ENCODE measurements at regions not wholly inside any gene's neighbourhood (a gene's known extent, or its start where the extent isn't known, plus 50 kb on each side); places are given as distances from the start of the nearest gene placed in this dataset.
A peak's percentile ranks its signal among the peaks of the same experiment; 100 is the strongest.

DNA sequence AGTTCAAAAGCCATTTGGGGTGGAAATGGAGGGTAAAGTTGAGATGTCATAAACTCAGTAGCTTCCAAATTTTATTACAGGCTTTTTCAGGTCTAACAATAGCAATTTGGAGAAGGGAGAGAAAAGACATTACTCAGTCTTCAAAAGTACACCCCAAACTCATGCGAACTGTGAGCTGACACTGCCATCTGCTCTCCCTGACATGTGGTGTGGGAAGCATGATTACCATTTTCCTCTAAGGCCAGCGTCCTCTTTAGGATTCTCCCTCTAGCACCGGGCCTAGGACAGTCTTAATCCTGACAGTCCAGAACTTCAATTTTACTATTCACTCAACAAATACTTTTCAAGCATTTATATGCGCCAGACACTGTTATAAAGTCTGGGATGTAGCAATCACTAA is 536.0 kb upstream of the JARID2 start:
- DNase-seq = peak; percentile 56 to 59 (median 56)

DNA sequence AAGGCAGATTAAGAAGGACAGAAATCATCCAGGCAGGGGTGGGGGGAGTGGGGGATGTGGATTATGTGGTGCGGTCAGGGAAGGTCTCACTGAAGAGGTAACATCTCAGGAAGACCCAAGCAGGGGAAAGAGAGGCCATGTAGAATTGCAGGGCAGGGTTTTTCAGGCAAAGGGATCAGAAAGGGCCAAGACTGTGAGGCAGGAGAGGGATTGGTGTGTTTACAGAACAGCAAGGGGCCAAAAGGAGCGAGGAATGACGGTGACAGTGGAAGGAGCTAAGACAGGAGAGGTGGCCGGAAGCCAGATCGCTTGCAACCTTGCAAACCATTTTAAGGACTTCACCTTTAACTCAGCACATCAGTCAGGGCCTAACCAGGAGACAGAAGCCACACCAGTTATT is 535.4 kb upstream of the JARID2 start:
- no peak for DNase-seq

DNA sequence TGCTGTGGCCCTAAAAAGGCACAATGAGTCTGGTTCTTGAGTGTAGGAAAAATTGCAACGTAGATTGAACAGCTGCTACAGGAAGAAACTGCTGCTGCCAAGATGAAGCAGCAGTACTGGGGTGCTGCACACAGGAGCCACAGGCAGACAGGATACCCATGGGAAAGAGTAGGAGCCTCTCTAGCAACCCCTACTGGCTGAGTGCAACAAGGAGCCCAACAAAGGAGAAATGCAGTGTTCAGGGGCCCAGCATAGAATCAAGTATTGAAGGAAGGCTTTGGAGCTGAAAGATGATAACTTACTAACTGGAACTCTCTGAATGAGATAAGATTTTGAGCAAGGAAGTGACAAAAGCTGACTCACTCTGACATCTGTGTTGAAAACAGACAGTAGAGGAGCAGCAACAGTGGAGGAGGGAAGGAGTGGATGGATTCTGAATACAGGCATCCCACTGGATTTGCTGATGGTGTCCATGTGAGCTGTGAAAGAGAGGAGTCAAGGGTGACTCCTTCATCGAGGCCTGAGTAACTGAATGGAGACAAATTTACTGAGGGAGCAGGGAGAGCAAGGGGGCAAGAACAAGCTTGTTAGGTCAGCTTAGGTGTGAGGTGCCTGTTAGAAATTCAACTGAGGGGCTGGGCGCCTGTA is 534.7 kb upstream of the JARID2 start:
- DNase-seq = peak; percentile 87 to 93 (median 88)

DNA sequence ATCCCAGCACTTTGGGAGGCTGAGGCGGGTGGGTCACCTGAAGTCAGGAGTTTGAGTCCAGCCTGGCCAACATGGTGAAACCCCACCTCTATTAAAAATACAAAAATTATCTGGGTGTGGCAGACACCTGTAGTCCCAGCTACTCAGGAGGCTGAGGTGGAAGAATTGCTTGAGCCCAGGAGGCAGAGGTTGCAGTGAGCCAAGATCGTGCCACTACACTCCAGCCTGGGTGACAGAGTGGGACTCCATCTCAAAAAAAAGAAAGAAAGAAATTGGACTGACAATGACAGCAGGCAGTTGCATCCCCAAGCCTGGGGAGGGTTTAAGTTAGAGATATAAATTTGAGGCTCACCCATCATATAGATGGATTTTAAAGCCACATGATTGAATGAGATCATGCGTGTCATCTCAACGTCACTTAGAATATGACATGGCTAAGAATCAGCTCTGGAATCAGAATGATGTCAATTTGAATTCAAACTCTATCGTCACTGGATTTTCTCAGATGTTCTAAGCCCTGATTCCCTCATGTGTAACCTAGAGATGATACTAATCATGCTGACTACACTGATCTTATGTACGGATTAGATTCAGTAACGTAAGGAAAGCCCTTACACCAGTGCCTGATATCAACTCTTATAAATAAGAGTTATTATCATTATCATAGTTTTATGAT is 534.0 kb upstream of the JARID2 start:
- DNase-seq = peak in 2 of 3 donors; percentile 78 to 86

DNA sequence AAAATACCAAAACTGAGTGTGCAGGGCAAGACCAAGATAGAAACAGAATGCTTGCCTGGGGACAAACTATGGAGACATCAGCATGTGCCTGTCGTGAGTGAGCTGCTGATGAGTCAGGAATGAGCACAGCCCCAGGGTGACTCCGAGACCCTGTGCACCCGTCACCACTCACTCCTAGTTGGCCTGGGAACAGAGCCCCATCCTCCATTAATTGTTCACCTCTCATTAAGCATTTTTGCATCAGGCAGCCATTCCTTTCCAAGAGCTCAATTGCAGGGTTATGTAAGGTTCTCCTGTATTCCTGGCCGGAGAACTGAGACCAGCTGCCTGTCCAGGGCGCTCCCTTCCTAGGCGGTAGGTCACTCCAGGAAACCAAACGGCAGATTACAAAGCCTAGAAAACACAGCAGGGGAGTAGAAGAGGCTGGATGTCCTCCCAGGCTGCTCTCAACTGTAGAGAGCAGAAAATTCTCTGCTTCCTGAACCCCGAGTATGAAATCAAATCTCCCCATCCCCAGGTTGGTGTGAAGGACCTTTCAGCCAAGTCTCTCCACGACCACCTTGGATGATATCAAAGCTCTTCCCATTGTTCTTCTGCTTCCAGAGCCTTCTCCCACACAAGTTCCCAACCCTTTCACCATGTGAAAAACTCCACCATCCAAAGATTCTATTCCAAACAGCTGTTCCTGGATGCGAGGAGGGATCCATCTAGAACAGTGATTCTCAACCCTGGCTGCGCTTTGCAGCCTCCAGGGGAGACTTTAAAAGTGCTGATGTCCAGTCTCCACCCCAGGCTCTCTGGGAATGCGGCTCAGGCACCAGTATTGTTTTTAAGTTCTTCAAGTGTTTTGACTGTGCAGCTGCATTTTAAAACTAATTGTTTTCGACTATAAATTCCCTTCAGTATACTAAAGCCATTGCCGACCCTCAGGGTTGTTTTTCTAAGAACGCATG is 532.6 kb upstream of the JARID2 start:
- DNase-seq = peak; percentile 90 to 96 (median 93)

DNA sequence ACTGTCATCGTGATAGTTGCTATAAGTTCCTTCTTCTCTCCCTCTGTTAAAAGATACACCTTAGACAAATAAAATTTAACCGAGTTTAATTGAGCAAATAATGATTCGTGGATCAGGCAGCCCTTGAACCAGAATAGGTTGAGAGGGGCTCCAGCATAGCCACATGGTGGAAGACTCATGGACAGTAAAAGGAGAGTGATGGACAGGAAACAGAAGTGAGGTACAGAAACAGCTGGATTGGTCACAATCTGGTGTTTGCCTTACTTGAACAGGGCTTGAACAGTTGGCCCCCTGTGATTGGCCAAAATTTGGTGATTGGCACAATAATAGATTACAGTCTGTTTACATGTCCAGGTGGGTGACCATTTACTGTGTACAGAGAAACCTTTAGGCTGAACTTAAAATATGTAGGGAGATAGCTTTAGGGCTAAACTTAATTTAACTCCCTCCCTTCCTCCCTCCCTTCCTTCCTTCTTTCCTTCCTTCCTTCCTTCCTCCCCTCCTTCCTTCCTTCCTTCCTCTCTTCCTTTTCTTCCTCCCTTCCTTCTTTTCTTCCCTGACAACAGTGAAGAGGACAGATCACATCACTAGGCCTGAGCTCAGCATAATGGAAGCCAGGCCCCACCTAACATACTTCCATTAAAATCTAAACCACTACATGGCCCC is 531.8 kb upstream of the JARID2 start:
- DNase-seq = no peak

DNA sequence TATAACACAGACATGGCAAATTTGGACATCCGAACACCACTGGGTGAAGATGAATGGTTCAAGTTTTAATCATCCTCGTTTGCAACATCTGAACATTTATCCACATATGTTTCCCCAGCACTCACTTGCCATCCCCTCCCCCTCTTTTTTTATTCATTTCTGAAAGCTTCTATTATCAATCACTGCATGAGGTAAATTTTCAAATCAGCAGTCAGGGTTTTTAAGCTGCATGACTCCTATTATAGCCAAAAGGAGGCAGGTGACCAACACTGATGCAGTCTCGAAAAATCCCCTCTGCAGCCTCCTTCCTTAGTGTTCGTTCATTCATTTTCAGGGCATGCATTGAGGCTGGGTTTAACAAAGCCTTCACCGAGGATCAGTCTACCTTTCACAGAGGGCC is 530.8 kb upstream of the JARID2 start:
- DNase-seq = no peak

DNA sequence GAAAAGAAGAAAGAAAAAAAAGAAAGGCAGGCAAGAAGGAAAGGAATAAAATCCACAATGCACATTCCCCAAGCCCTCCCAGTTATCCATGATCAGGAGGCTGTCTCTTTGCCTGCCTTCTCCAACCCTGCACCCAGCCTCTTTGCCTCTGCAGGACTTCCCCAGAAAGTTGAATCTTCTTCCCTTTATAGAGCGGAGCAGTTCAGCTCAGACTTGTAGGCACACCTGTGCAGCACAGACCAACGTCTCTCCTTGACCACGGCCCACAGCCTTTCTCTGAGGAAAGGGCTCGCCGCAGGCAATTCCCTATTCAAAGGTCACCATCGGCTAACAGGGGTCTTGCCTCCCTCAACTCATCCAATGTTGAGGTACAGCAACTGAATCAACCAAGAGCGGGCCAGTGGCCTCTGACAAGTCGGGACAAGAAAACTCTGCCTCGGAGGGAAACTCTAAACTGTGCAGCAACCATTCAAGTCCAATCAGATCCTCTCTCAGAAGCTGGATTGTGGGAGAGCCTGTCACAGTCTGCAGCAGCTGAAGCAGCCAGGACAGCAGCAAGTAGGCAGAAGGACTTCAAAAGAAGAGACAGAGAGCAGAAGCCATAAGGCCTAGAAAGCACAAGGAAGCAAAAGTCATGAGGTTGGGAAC is 529.2 kb upstream of the JARID2 start:
- DNase-seq = no peak

DNA sequence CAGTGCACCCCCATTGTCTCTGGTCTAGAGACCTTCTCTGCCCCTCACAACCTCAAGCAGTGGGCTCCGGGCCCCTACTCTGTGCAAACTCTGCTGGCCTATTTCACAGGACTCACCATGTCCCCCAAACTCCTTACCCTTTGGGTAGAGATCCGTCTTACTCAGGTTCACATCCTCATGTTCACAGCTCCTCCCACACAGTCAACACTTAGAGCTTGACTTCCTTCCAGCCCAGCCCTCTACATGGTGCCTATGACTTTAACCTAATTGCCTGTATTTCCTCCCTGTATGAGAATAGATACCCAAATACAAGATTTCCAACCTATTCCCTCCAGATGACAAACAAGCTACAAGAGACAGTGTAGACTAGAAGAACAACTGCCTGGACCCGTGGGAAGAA is 528.6 kb upstream of the JARID2 start:
- peak; percentile 58 to 66 (median 63) for DNase-seq

DNA sequence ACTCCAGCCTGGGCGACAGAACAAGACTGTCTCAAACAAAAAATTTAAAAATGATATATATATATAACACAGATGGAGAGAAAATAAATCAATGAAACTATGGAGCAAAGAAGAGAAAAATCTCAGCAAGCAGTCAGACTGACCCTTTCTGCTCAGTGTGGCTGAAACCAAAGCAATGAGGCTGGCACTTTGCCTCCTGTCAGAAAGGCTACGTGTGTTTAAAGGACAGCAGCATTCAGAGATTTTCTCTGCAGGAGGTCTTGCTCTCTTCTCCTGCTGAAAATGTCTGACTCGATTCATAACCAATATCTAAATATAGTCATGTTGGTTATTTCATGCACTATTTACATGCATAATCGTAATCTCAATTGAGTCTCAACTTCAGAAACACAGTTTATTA is 527.0 kb upstream of the JARID2 start:
- no peak for DNase-seq

DNA sequence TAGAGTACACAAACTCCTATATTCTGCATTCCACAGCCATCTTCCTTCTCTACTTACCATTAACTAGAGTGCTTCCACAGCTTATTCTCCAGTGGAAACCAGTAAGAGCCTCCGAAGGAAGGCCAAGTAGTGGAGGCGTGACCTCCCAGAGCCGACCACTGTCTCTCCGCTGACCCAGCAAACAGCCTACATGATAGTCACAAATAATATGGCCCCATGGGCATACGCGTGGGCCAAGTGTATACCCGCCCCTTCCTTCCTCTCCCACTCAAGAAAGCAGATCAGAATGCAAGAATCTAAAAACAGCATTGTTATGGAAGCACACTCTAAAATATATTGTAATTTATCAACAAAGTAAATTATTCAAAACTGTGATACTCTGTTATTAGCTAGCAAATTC is 526.6 kb upstream of the JARID2 start:
- DNase-seq = peak; percentile 54 to 64 (median 61)

DNA sequence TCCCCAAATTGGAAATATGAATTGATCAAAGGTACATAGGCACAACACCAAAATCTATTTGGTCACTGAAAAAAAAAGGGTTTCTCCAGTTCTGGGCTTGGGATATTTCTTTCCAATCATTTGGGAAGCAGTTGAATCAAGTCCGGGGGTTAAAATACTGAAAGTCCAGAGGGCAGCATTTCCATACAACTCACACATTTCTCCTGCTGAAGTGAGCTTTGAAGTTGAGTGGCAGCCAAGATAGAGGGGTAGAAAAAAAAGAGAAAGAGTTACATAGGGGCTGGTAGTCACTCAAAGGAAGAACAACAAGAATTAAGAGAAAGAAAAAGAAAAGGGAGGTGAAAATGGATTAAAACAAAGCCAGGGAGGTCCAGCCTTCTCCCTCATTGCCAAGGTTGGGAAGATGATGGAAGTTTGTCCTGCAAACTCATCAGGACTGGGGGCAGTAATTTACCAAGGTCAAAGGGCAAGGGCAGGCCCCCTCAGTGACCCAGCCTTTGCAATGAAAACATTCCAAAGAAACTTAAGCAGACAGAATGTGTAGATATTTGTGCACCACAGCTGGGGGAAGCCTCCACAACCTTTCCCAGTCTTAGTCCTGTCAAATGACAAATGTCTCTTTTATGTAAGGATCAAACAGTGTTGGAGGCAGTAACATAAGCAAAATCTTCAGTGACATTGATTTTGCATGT is 525.3 kb upstream of the JARID2 start:
- no peak for DNase-seq

DNA sequence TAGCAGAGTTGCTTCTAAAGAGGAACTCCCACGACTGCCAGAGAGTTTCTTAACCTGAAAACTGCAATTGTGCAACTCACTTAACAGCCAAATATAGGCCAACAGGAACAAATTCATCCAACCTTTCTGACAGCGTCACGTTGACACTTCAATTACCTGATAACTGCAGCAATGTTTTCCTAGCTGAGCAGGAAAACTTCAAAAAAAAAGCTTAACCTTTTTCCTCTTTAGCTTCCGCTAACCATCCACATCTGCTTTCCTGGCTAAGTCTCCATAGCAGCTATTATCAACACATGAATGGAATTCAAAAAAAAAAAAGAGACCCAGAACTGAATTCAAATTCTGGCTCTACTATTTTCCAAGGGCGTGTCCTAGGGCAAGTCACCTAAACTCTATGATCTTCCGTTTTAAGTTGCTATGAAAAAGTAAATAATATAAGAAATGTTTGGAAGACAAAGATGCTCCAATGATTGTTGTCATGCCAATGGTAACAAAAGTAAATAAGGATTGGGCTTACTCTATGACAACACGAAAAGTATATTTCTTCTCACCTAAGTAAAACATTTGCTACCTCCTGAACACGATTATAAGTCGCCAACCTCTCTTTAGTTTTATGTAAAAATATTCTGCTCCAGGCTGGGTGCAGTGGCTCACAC is 524.6 kb upstream of the JARID2 start:
- DNase-seq = peak; percentile 67 to 85 (median 82)

DNA sequence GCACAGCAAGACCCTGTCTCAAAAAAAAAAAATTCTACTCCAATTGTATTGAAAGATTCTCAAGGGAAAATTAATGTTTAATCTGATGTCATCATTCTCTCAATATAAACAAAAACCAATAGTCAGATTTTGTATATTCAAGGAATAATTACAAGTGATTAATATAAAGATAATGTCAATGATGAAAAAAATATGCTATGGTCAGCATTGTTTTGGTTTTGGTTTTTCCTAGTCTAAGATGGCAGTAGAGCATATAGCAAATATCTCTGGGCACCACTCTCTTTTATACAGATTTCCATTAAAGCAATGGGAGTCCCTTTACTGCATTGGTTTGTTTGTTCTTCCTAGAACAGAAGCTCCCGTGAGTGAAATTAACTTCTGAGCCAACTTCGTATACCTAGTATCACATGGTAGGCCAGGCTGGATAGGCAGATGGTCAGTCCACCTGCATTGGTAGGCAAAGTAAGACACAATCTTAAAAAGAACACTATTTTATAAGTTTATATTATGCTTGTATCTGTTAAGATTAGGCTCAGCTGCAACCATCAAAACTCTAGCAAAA is 523.8 kb upstream of the JARID2 start:
- no peak for DNase-seq

DNA sequence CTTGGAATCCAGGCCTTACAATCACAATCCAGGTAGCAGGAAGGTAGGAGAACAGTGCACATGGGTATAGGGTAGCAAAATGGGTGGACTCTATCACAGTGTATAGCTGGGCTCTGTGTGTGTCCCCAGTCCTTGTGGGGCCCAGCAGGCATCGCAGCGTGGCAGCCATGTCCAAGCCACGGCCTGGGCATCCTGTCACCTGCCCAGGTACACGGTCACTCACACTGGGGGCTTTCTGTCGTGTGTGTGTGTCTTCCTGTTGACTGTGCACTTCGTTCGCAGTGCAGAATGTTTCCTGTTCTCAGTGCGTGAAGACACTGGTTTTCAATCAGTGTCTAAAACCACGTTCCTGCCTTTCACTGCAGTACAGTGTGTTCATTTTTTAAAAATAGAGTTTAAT is 523.2 kb upstream of the JARID2 start:
- peak in 1 of 3 donors; percentile 18 for DNase-seq

DNA sequence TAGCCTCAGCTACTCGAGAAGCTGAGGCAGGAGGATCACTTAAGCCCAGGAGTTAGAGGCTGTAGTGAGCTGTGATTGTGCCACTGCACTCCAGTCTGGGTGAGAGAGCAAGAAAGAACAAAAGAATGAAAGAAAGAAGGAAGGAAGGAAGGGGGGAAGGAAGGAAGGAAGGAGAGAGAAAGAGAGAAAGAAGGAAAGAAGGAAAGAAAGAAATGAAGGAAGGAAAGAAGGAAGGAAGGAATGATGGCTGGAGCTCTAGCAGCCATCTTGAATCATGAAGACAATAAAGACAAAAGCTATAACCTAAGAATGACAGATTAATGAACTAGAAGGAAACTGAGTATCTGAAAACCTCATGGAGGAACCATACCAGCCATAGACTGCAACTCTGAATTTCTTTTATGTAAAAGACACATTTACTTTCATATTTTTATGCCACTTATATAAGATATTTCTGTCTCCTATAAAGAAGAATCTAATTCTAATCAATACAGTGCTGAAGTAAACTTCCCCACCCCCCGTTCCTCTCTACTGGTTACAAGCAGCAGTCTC is 522.3 kb upstream of the JARID2 start:
- DNase-seq = no peak

DNA sequence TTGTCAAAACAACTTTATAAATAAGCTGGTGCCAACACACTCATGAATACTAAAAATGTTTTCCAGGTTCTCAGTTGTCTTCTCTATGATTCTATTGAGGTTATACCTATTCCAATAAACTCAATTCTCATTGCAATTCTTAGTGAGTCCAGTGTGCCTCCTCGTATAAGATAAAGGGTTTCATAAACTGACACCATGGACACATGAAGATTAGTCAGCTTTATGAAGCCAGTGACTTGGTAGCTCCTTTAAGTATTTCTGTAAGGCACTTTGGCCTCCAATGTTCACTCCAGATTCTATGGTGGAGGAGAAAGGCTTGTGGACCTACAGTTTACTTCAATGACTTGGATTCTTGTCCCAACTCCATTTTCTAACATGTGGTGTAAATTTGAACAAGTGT is 521.3 kb upstream of the JARID2 start:
- peak in 1 of 3 donors; percentile 62 for DNase-seq

DNA sequence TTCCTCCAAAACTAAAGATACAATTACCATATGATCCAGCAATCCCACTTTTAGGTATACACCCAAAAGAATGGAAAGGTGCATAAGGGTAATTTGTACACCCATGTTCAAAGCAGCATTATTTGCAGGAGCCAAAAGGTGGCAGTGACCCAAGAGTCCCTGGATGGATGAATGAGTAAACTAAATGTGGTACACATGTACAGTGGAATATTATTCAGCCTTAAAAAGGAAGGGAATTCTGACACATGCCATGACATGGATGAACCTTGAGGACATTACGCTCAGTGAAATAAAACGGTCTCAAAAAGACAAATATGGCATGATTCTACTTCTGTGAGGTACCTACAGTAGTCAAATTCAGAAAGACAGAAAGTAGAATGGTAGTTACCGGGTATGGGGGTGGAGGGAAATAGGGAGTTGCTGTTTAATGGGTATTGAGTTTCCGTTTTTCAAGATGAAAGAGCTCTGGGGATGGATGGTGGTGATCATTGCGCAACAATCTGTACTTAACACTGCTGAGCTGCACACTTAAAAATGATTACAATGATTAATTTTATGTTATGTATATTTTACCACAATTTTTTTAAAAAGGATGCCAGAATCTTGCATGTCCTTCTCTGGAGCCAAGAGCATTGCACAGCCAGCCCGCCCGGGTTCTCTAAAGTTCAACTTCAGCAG is 518.9 kb upstream of the JARID2 start:
- peak in 2 of 3 donors; percentile 52 to 58 for DNase-seq

DNA sequence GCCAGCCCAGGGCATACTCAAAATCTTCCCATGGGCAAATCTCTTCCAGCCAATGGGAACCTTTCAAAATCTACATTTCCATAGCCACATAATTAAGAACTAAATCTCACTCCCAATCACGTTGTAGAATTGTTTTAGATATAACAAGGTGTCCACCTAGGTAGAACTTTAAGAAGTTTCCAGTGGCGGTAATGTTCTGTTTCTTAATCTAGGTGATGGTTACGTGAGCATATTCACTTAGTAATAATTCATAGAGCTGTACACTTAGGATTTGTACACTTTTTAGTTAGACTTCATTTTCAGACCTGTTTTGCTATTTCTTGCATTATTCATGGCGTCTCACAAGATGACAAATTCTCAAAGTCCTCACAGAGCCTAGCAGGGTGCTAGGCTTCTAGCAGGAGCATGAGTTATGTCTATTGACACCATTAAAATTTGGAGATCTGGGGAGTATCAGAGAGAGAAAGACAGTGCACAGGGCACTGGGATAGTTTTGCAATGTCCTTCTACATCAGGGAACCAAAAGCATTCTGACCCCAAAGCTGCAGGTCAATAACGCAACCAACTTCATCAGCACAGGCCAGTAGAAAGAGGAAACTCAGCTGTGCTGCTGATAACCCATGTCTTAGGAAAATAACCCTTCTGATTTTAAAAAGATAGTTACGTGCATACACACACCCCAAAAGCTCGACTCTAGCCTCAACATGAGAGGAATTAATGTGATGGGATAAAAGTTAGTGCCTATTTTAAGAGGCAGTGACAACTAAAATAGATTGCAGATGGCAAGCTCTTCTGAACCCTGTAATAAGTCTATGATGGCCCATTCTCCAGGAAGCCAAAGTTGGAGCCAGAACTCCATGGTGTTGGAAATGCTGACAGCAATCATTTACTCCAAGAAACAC is 518.1 kb upstream of the JARID2 start:
- DNase-seq = peak; percentile 72 to 84 (median 76)
